GM21390 (cell line): ENCODE measurements at regions not wholly inside any gene's neighbourhood (a gene's known extent, or its start where the extent isn't known, plus 50 kb on each side); places are given as distances from the start of the nearest gene placed in this dataset.

ENCODE experiments used
- ATAC-seq: cut with Tn5 transposase; IDR thresholded peaks from one replicate; pipeline ENCODE4 v1.9.1; 2021; ENCODE audit not compliant: unreplicated experiment

DNA sequence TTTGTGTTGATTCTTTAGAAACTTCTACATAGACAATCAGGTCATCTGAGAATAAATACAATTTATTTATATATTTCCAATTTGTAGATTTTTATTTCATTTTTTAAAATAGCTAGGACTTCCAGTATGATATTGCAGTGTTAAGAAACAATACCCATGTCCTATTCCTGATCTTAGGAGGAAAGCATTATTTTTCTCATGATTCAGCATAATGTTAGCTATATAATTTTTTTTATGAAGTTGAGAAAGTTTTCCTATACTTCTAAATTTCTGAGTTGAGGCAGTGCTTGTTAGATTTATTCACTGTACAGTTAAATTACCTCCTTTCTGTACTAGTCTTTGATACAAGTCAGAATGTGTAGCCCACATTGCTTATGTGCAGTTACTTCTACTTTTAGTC lies 595.7 kb upstream of the HS6ST1 start:
- ATAC-seq: no peak

DNA sequence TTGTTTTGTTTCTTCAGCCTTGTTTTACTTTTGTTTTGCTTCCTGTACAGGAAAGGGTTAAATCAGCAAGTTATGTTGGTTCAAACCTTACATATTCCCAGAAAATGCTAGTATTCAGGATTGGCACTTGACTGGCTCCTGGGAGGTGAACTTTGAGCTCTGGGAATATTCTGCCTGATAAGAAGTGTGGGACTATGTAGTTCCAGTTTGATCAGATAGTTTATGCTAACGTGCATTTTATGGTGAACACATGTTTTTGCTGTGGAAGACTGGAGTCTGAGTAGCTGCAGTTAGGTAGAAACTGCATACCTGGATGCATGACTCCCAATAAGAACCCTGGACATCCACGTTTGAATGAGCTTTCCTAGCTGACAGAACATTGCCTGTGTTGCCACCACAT lies 603.1 kb upstream of the HS6ST1 start:
- ATAC-seq: no peak

DNA sequence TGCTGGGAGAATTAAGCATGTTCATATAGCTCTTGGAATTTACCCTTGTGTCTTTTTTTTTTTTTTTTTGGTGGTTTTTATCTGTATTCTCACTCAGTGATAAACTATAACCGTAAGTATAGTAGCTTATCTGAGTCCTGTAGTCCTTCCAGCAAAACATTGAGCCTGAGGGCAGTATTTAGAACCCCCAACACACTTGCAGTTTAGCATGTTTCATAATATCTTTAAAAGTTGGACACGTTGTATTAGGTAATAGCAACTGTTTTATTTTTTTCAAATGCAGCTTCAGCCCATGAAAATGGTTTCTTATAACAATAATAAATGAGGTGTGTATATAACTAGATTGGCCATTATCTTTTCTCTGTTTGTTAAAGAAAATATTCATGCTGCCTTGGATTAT lies 603.5 kb upstream of the HS6ST1 start:
- ATAC-seq: no peak

DNA sequence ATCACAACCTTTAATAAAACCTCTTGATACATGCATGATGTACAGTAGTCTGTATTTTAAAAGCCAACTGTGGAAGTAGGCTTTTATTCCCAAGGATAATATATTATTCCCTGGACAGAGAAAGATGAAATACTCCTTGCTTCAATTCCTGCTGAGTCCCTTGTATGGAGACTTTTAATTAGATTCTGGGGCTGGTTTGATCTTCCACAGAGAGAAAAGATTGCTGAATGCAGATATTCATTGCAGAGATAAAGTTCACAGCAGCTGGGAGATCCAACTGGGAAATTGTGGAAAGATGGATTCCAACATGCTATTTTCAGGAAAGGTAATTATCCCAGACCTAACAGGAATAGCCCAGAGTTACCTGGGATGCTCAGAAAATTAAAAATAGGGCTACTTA lies 607.0 kb upstream of the HS6ST1 start:
- ATAC-seq: no peak

DNA sequence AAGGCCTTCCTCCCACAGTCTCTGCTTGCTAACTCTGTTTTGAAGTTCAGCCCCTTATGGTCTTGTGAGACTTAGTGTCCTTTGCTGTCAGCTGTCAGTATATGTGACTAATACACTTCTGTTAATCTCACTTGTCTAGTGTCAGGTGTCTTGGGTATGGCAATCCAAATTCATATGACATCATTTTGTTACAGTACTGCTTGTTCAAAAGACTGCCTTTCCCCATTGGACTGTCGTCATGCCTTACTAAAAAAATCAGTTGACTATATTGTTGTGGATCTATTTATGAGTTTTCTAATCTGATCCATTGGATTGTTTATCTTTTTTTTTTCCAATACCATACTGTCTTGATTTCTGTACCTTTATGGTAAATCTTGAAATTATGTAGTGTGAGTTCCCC lies 611.4 kb upstream of the HS6ST1 start:
- ATAC-seq: no peak

DNA sequence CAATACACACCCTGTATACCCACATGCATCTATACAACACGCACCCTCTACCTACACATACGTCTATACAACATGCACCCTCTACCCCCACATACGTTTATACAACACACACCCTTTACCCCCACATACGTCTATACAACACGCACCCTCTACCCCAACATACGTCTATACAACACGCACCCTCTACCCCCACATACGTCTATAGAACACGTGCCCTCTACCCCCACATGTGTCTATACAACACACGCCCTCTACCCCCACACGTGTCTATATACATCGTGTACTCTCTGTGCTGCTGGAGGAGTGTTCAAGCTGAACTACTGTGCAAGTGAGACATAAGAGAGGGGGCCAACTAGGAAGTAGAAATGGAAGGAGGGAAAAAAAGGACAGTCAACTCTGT lies 621.7 kb upstream of the HS6ST1 start:
- no peak for ATAC-seq

DNA sequence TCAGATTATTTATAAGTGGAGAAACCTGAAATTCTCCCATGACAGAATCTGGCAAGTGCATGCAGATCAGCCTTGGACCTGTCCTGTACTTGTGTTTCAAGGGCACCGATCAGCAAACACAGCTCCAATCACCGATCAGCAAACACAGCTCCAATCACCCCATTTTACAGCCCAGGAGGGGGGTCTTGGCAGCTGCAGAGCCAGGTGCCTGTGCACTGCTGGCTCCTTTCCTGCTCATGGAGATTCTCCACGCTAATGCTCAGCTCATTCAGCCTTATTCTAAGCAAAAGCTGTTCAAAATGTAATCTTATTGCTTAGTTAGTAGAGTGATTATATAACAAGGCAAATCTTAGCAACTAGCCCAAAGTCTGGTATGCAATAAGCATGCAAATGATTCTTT lies 623.1 kb upstream of the HS6ST1 start:
- no peak for ATAC-seq

DNA sequence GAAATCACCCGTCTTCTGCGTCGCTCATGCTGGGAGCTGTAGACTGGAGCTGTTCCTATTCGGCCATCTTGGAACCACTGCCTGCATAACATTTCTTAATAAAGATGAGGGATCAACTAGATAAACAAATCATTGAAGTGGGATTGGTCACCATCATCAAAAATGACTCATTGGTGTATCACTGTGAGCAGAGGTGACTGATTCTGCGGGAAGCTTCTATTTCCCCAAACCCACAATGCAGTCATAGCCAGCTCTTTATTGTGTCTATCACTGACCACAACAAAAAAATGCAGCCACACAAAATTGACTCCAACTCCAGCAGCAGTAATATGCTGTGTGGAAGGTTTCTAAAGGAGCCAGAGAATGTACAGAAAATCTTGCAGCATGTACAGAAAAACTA lies 630.7 kb upstream of the HS6ST1 start:
- no peak for ATAC-seq

DNA sequence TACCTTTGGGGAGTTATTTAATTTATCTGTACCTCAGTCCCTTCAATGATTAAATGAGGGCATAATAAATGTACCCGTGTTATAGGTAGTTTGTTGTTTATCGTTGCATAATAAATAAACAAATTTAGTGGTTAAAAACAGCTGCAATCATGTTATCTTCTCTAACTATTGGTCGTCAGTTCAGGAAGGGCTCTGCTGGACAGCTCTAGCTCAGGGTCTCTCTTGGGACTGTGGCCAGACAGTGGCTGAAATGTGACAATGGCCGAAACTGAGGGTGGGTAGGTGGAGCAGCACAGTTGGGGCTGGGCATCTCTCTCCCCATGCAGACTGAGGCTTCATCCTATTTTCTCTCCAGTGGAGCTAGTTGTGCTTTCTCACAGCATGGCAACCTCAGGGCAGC lies 632.1 kb upstream of the HS6ST1 start:
- no peak for ATAC-seq

DNA sequence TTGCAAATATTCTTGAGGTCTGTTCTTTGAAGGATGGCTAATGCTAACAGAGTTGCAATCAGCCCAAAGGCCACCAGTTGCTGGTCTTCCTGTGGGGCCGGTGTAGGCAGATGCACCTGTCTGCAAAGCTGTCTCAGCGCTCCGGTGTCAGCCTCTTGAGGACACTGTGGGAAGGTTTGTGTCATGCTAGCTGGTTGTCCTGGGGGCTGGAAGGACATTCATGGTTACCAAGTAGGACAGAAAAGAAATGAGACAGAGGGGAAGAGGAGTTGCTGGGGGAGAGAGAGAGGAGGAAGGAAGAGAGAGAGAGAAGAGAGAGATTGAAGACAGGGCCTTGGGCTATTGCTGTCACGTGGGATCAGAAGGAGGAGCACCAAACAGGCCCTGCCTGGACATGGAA lies 639.6 kb upstream of the HS6ST1 start:
- no peak for ATAC-seq

DNA sequence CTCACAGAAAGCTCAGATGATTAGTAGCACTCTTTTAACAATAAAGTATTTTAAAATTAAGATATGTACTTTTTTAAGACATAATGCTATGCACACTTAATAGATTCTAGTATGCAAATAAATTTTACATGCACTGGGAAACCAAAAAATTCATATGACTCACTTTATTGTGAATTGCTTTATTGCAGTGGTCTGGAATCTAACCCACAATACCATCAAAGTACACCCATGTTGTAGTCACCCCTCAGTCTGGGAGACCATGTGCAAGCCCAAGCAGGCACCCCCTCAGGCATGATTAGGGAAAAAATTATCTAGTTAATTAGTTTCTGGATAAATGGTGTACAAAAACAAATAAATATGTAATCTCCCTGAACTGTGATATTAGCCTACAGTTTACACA lies 649.0 kb upstream of the HS6ST1 start:
- ATAC-seq: no peak

DNA sequence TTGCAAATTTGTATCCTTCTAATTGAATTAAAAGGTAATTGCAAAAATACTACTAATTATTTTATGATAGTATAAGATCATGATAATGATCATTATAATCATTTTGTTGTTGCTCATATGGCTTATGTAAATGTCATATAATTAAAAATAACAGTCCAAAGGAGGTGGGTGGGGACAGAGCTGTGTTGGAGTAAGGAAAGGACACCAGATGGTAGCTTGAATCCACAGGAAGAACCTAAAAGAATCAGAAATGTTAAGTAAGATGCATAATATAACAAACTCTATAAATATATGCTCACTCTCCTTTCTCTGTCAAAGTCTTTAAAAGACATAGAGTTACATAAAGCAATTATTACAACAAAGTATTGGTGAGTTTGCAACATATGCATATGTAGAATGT lies 650.7 kb upstream of the HS6ST1 start:
- no peak for ATAC-seq

DNA sequence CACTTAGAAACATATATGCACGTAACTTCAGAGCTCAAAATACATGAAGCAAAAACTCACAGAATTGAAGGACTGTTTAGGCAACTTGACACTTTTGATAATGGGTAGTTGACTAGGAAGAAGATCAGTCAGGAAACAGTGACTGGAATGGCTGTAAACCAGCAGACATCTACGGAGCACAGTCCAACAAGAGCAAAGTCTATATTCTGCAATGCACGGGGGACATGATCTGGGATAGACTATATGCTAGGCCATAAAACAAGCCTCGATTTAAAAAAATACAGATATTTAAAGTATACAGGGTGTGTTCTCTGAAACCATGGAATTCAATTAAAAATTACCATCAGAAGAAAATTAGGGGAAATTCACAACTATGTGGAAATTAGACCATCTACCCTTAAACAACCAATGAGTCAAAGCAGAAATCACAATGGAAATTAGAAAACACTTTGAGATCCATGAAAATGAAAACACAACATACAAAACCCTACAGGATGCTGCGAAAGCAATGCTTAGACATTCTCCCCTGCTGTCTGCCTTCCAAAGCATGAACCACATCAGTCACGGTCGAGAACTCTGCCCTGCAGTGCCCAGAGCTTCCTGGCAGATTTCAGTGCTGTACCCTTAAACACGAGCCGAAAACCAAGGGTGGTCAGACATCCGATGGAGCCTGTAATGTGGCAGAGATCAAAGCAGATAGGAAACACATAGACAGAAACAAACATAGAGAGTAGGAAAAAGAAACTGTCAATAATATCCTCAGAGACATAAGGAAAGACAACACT lies 651.9 kb upstream of the HS6ST1 start:
- ATAC-seq: no peak

DNA sequence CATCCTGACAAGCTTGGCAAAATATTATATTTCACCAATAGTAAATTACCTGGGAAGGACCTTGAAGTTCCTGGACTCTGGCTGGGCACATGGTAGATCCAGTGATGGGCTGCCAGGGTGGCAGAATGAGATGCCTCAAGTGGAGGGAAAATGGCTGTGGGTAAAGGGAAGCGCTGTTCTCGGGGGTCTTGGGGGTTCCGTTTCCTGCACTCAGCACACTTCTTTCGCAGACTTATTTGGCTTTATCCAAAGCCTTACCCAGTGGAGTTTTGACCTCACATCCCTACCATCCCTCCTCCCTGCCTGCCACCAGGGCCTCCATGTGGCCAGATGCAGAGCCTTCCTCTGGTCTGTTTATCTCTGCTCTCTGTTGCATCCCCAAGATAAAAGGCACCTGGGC lies 654.9 kb upstream of the HS6ST1 start:
- ATAC-seq: no peak

DNA sequence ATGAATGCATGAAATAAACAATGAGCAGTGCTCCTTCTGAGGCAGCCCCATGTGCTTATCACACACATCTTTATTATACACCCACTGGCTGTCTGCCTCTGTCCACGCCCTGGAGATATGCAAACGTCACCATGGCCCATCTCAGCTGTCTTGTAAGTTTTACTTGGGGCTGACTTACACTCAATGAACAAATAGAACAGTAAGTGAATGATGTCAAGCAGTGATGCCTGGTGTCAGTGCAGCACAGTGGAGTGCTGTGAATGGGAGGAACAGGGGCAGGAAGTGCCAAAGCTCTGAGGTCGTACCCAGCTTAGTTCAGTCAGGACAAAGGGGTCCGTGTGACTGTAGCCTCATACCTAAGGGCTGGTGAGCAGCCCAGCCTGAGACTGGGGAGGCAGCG lies 659.5 kb upstream of the HS6ST1 start:
- no peak for ATAC-seq

DNA sequence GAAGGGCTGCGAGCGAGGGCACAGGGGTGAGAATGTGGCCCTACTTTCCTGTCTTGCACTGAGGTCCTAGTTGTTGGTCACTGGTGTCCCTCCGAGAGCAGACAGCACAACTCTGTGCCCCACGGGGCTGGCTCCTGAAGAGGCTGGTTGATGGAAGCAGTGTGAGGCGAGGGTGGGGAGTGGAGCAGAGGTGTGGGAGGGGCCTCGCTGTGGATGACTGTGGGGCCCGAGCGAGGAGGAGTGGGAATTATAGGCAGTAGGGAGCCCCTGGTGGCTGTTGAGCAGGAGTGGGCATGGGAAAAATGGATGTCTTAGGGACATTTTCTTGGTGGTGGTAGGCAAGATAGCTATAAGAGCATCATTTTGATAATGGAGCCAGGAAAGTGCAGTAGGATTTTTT lies 660.5 kb upstream of the HS6ST1 start:
- ATAC-seq: no peak

DNA sequence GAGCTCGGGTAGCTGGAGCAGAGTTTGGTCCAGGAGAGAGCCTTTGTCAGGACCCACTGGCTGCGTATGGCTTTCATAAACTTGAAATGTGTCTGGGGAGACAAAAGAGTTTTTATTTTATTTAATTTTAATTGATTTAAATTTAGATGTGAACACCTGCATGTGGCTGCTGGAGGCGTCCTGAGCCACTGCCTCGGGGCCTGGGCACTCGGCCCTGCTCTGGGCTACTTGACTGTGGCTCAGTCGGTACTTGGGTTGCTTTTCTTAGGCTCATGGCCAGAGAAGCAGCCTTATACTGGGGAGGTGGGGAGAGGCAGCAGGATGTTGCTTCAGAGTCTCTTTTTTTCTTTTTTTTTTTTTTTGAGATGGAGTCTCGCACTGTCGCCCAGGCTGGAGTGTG lies 661.8 kb upstream of the HS6ST1 start:
- no peak for ATAC-seq

DNA sequence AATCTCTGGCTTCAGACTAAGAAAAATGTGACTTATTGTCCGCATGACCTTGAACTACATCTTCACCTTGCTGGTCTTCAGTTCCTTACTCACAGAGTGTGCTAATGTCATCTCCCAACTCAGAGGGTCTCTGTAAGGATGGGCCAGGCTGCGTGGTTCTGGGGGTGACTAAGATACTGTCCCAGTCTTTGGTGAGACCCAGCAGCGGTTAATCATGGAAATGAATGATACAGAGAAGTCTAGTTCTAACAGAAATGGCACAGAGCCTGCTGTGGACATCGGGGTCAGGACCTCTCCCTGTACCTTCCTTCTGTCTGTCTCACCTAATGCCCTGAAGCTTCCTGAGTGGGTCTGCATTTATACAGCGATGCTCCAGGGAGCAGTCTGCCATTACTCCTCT lies 662.7 kb upstream of the HS6ST1 start:
- ATAC-seq: no peak

DNA sequence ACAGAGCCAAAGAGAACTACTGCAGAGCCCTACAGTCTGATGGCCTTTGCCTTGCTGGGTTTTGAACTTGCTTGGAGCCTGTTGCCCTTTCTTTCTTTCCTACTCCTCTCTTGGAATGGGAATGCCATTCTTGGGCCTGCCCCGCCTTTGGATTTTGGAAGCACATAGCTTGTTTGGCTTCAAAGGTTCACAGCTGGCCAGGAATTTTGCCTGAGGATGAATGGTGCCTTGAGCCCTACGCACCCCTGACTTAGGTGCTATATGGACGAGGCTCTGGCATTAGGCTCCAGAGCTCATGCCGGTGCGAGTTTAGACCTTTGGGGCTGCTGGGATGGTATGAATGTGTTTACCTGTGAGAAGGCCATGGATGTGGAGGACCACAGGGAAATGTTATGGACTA lies 663.3 kb upstream of the HS6ST1 start:
- ATAC-seq: no peak

DNA sequence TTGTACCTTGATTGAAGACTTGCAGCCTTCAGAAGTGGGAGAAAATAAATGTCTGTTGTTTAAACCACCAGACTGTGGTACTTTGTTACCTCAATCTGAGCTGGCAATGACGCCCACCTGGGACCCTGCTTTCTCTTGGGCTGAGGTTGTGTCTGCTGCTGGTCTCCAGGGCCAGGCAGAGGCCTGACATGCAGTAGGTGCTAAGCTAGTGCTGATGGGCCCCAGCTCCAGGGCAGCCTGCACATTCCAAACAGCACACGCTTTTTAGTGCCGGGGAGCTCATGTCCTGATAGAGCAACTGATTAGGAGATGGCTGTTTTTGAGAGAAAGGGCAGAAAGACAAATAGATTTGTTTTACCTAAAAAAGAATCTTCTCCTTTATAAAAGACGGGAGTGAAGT lies 664.0 kb upstream of the HS6ST1 start:
- ATAC-seq: no peak

DNA sequence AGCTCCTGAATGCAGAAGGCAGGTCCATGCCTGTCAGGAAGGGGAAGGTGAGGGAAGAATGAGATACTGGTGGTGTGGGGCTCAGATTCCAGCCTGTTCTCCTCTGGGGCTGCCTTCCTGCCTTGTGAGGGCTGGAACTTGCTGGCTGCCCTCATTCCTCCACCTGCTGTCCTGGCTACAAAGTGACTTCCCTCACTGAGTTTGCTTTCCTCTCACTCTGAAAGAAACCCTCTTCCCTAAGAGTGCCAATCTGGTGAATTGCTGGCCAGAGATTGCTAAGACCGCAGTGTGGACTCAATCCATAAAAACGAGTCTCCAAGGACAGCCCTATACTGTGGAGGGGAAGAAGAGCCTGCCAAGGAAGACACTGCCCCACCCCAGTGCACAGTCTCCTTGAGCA lies 664.4 kb upstream of the HS6ST1 start:
- ATAC-seq: no peak

DNA sequence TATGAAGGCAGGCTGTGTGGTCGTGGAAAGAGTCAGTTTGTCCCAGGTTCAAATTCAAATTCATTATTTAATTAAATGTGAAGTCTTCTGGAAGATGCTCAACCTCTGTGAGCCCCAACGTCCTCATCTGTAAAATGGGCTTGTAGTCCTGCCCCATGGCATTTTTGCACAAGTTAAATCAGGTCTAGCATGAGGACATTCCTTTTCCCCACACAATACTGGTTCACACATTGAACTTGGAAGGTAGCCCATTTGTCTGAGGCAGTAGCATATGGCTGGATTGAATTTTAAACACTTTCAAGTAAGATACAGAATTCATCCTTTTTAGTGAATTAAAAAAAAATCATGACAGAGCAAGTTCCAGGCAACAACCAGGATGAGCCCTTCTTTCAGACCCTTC lies 665.4 kb upstream of the HS6ST1 start:
- no peak for ATAC-seq

DNA sequence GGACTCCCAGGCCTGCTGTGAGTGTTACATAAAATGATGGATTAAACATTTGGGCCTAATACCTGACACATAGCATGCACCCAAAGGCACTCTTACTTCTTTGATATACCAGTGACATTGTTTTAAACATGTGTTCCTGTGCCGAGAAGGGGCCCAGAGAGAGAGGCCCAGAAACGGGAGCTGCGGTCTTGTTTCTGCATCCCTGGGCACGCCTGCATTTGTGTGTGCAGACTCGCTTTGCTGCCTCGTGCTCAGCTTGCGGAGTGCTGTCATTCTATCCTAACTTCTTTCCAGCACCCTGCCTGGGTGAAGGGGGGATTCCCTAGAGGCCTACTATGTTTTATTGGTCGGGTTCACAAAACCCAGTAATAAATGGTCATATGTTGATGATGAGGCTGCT lies 666.2 kb upstream of the HS6ST1 start:
- ATAC-seq: no peak
